ENCODE measurements at regions not wholly inside any gene's neighbourhood (a gene's known extent, or its start where the extent isn't known, plus 50 kb on each side); places are given as distances from the start of the nearest gene placed in this dataset.

DNA sequence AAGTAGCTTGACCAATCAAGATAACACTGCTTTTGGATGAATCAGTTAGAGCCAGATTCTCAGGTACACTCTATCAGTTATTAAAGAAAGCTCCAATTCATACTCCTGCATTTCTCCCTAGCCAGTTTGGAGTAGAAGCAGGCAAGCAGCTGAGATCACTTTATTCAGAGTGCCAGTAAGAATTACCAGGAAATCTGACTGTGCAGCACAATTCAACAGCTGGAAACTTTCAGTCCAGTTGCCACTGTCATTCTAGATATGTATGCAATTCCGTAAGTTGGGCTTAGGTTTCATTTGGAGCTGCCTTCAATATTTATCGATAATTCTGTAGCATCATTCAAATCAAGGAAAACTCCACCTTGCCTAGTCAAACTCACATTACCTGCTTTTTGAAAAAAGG lies 2625.6 kb upstream of the PCDH20 start:
- H3K9me3 ChIP-seq, result no peaks in the 10 kb centered on the region
- no peaks in the 10 kb centered on the region for H3K27me3 ChIP-seq
- H3K27ac ChIP-seq, result no peak overlapping the region
- H3K4me3 ChIP-seq, result no peak overlapping the region
- TF ChIP-seq, protein P1, sequence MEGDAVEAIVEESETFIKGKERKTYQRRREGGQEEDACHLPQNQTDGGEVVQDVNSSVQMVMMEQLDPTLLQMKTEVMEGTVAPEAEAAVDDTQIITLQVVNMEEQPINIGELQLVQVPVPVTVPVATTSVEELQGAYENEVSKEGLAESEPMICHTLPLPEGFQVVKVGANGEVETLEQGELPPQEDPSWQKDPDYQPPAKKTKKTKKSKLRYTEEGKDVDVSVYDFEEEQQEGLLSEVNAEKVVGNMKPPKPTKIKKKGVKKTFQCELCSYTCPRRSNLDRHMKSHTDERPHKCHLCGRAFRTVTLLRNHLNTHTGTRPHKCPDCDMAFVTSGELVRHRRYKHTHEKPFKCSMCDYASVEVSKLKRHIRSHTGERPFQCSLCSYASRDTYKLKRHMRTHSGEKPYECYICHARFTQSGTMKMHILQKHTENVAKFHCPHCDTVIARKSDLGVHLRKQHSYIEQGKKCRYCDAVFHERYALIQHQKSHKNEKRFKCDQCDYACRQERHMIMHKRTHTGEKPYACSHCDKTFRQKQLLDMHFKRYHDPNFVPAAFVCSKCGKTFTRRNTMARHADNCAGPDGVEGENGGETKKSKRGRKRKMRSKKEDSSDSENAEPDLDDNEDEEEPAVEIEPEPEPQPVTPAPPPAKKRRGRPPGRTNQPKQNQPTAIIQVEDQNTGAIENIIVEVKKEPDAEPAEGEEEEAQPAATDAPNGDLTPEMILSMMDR (IDR thresholded peaks at IDR 0.05), result no peak
- H3K36me3 ChIP-seq, result no peaks in the 10 kb centered on the region
- no peak for DNase-seq (ENCODE audit: low spot score)
- H3K4me1 ChIP-seq, result no peaks in the 10 kb centered on the region

DNA sequence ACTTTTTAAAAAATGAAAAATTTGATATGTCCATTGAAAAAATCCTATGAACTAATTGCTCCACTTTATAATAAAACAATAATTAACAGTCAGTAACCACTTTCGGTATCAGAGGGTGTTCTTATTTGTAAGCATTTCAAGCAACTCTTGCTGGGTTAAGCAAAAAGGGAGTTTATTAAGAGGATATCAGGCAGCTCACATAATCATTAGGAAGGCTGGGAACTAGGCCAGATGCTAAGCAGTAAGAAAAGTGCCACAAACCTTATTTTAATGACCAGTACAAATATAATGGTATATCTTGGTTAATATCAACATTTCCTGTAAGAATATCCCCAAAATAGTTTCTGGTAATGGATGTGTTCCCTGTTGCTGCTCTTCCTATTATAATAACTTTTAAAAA lies 2618.3 kb upstream of the PCDH20 start:
- Histone ChIP-seq H3K36me3 (no peaks in the 10 kb centered on the region), H3K27ac (no peak overlapping the region), H3K4me3 (no peak overlapping the region), H3K27me3 (no peaks in the 10 kb centered on the region), H3K9me3 (no peaks in the 10 kb centered on the region), H3K4me1 (no peaks in the 10 kb centered on the region)
- TF ChIP-seq, protein P1 (IDR thresholded peaks at IDR 0.05), result no peak
- no peak for DNase-seq (ENCODE audit: low spot score)

DNA sequence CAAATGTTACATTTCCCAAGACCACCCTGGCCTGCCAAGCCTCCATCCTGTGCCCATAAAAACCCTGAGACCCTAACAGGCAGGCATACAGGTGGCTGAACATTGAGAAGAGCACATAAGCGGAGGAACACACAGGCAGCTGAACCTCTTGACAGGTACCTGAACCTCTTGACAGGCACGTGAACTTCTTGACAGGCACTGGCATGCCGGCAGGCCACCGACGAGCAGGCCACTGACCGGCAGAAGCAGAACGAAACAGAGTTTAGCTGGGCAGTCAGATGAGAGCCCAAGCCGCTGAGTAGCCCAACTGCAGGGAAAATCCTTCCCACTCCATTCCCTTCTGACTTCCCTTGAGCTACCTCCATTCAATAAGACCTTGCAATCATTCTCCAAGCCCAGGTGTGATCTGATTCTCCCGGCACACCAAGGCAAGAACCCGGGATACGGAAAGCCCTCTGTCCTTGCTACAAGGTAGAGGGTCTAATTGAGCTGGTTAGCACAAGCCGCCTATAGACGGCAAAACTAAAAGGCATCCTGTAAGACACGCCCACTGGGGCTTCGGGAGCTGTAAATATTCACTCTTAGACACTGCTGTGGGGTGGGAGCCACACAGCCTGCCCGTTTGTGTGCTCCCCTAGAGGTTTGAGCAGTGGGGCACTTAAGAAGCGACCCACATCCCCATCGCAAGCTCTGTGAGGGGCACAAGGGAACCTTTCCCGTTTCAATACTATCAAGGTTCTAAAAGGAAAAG lies 2613.9 kb upstream of the PCDH20 start:
- Histone ChIP-seq H3K27ac (no peak overlapping the region), H3K9me3 (no peaks in the 10 kb centered on the region), H3K36me3 (no peaks in the 10 kb centered on the region), H3K4me3 (no peak overlapping the region), H3K27me3 (no peaks in the 10 kb centered on the region), H3K4me1 (no peaks in the 10 kb centered on the region)
- TF ChIP-seq, protein P1 (IDR thresholded peaks at IDR 0.05), result no peak
- no peak for DNase-seq (ENCODE audit: low spot score)

DNA sequence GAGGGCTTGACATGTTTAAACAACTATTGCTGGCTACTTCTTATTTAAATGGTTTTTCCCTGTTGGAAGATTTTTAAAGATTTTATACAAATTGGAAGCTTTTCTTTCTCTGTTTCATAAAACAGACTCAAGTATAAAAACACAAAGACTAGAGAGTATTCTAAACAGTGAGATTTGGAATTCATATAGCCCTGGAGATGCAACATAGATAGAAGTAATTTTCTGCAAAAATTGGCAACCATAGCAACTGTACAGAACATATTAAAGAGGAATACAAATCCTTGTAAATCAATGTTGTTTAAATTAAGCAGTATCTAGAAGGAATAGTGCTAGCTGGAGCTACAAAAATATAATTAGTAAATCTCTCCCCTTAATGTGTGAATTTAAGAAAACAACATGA lies 2612.9 kb upstream of the PCDH20 start:
- DNase-seq (ENCODE audit: low spot score), result no peak
- H3K27ac ChIP-seq, result no peak overlapping the region
- no peaks in the 10 kb centered on the region for H3K9me3 ChIP-seq
- TF ChIP-seq, protein P1 (IDR thresholded peaks at IDR 0.05), result no peak
- no peak overlapping the region for H3K4me3 ChIP-seq
- H3K36me3 ChIP-seq, result no peaks in the 10 kb centered on the region
- no peaks in the 10 kb centered on the region for H3K27me3 ChIP-seq
- H3K4me1 ChIP-seq, result no peaks in the 10 kb centered on the region

DNA sequence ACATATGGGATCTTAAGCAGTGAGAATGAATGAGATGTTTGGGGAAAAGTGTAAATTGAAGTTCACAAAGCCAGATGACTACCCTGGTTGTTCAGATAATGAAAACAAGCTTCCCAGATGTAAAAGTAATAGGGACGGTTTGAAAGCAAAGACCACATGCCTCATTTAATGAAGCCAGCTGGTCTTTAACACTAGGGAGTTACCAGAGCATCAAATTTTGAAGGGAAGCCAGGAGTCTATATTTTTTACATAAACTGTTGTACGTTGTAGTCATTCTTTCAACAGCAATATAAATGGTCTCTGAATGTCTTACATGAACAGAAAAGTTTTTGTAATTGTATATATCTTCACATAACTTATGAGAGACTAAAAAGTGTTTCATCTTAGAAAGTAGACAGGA lies 2604.5 kb upstream of the PCDH20 start:
- Histone ChIP-seq H3K9me3 (no peaks in the 10 kb centered on the region), H3K27me3 (no peaks in the 10 kb centered on the region), H3K4me1 (no peaks in the 10 kb centered on the region), H3K36me3 (no peaks in the 10 kb centered on the region), H3K4me3 (no peak overlapping the region), H3K27ac (no peak overlapping the region)
- TF ChIP-seq, protein P1 (IDR thresholded peaks at IDR 0.05), result no peak
- no peak for DNase-seq (ENCODE audit: low spot score)

DNA sequence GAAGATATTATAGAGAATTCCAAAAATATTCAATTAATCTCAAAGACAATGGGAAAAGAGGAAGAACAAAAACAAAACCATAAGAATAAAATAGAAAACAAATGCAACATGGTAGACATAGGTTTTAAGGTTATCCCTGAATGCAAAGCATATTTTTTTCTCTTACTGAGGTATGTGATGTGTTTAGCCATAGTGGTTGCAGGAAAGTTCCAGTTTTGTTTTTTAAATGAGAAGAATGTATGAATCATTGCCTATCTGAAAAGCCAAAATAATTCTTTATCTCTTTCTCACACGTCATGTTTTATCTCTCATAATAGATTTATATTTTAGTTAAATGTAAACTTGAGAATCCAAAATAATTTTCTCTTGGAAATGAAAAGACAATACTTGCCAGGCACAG lies 2591.7 kb upstream of the PCDH20 start:
- no peaks in the 10 kb centered on the region for H3K4me1 ChIP-seq
- TF ChIP-seq, protein P1 (IDR thresholded peaks at IDR 0.05), result no peak
- H3K9me3 ChIP-seq, result no peaks in the 10 kb centered on the region
- DNase-seq (ENCODE audit: low spot score), result no peak
- no peak overlapping the region for H3K27ac ChIP-seq
- H3K27me3 ChIP-seq, result no peaks in the 10 kb centered on the region
- H3K4me3 ChIP-seq, result no peak overlapping the region
- no peaks in the 10 kb centered on the region for H3K36me3 ChIP-seq
